Cardiac fibroblast (primary cell): ENCODE measurements at regions not wholly inside any gene's neighbourhood (a gene's known extent, or its start where the extent isn't known, plus 50 kb on each side); places are given as distances from the start of the nearest gene placed in this dataset.

Experiments
- DNase-seq, 2 donors: peaks; one replicate each; pipeline versions ENCODE4 v3.0.0 to v3.0.0-alpha.2; 2010; ENCODE audit warnings: low read depth in 2 of 2
- H3K4me3 ChIP-seq, 2 donors: replicated peaks in 1 of 2; 1 replicate in 1 of 2; 2 replicates in 1 of 2; pipeline ENCODE4 v1.5.1; 2011; ENCODE audit warnings: low read depth in 2 of 2, low read length in 2 of 2, mild to moderate bottlenecking in 2 of 2, moderate library complexity in 1 of 2
- CTCF ChIP-seq: IDR thresholded peaks from one replicate; pipeline ENCODE4 v1.5.1; 2011; ENCODE audit warnings: low read depth, mild to moderate bottlenecking, low read length, inconsistent platforms

- DNase-seq = no peak
- TF ChIP-seq CTCF = no peak
- no peak overlapping the region for H3K4me3 ChIP-seq
These were observed 70.6 kb upstream of the E2F3 start for GRCh38 chr6:20331042-20331441.

- H3K4me3 ChIP-seq = no peak overlapping the region
- no peak for DNase-seq
- TF ChIP-seq CTCF = no peak
These were observed 70.1 kb upstream of the E2F3 start for GRCh38 chr6:20331625-20332024.

- no peak for DNase-seq
- no peak for TF ChIP-seq CTCF
- no peak overlapping the region for H3K4me3 ChIP-seq
These were observed 69.2 kb upstream of the E2F3 start for GRCh38 chr6:20332441-20333006.

- H3K4me3 ChIP-seq = no peak overlapping the region
- DNase-seq = no peak
- no peak for TF ChIP-seq CTCF
These were observed 67.9 kb upstream of the E2F3 start for GRCh38 chr6:20333721-20334269.

- no peak for DNase-seq
- H3K4me3 ChIP-seq = no peak overlapping the region
- TF ChIP-seq CTCF = no peak
These were observed 67.3 kb upstream of the E2F3 start for GRCh38 chr6:20334334-20334733.

GRCh38 chr6:20334962-20335361, 66.7 kb upstream of the E2F3 start:
- no peak overlapping the region for H3K4me3 ChIP-seq
- DNase-seq = no peak
- TF ChIP-seq CTCF = no peak

- no peak for DNase-seq
- H3K4me3 ChIP-seq = no peak overlapping the region
- TF ChIP-seq CTCF = no peak
These were observed 65.8 kb upstream of the E2F3 start for GRCh38 chr6:20335872-20336271.
